ENCODE measurements at regions not wholly inside any gene's neighbourhood (a gene's known extent, or its start where the extent isn't known, plus 50 kb on each side); places are given as distances from the start of the nearest gene placed in this dataset.

GRCh38 chr12:74980510-74980909 is 229.1 kb downstream of the KCNC2 start:
- DNase-seq, result peak in 1 of 2 experiments; percentile 44
- BruUV-seq (replicated peaks), result no TSS peak
- no peaks in the 10 kb centered on the region for H3K36me3 Mint-ChIP-seq (ENCODE audit: insufficient read depth, unreplicated experiment)
- H3K4me1 Mint-ChIP-seq (ENCODE audit: low read depth, unreplicated experiment), result no peaks in the 10 kb centered on the region
- Histone ChIP-seq H3K27me3 (replicated peaks; ENCODE audit: control insufficient read depth, insufficient read depth, low read length) (no peaks in the 10 kb centered on the region), H3K4me3 (ENCODE audit: low read depth, low read length) (no peak overlapping the region), H3K36me3 (ENCODE audit: control insufficient read depth, insufficient read depth, low read length) (no peaks in the 10 kb centered on the region), H3K4me1 (no peaks in the 10 kb centered on the region; the same call in 1 of the 2 replicates), H3K9me3 (no peaks in the 10 kb centered on the region)
- no peak overlapping the region for H3K4me3 Mint-ChIP-seq (ENCODE audit: unreplicated experiment)
- peaks cover 5% of the 10 kb centered on the region for H3K27me3 Mint-ChIP-seq (ENCODE audit: insufficient read depth, unreplicated experiment)
- CTCF ChIA-PET, result no interaction called here
- intact Hi-C loops (cut with micrococcal nuclease; ENCODE audit: unreplicated experiment), result no loop called here
- POLR2A ChIA-PET, result no interaction called here
- H3K9me3 Mint-ChIP-seq (ENCODE audit: unreplicated experiment), result no peaks in the 10 kb centered on the region
- TF ChIP-seq CTCF (IDR thresholded peaks at IDR 0.05; ENCODE audit: insufficient read depth in 1 of 2, low read depth in 1 of 2, low read length in 1 of 2, severe bottlenecking in 1 of 2, unreplicated experiment in 1 of 2), result no peak
- no peak overlapping the region for H3K27ac Mint-ChIP-seq (ENCODE audit: unreplicated experiment)

GRCh38 chr12:74981541-74981940 is 228.1 kb downstream of the KCNC2 start:
- Mint-ChIP-seq H3K4me1 (ENCODE audit: low read depth, unreplicated experiment) (no peaks in the 10 kb centered on the region), H3K9me3 (ENCODE audit: unreplicated experiment) (no peaks in the 10 kb centered on the region), H3K36me3 (ENCODE audit: insufficient read depth, unreplicated experiment) (no peaks in the 10 kb centered on the region), H3K27ac (ENCODE audit: unreplicated experiment) (no peak overlapping the region), H3K4me3 (ENCODE audit: unreplicated experiment) (no peak overlapping the region), H3K27me3 (ENCODE audit: insufficient read depth, unreplicated experiment) (no peaks in the 10 kb centered on the region)
- ChIA-PET CTCF (no interaction called here), POLR2A (no interaction called here)
- Histone ChIP-seq H3K36me3 (ENCODE audit: control insufficient read depth, insufficient read depth, low read length) (no peaks in the 10 kb centered on the region), H3K4me3 (ENCODE audit: low read depth, low read length) (no peak overlapping the region), H3K27me3 (replicated peaks; ENCODE audit: control insufficient read depth, insufficient read depth, low read length) (no peaks in the 10 kb centered on the region), H3K4me1 (no peaks in the 10 kb centered on the region; the same call in 1 of the 2 replicates), H3K9me3 (no peaks in the 10 kb centered on the region)
- intact Hi-C loops (cut with micrococcal nuclease; ENCODE audit: unreplicated experiment), result no loop called here
- no peak for TF ChIP-seq CTCF (IDR thresholded peaks at IDR 0.05; ENCODE audit: insufficient read depth in 1 of 2, low read depth in 1 of 2, low read length in 1 of 2, severe bottlenecking in 1 of 2, unreplicated experiment in 1 of 2)
- no peak for DNase-seq
- BruUV-seq (replicated peaks), result no TSS peak

- intact Hi-C loops (cut with micrococcal nuclease; ENCODE audit: unreplicated experiment), result no loop called here
Observed at GRCh38 chr12:74983917-74984316, 225.7 kb downstream of the KCNC2 start.

More at GRCh38 chr12:74983917-74984316, 225.7 kb downstream of the KCNC2 start:
- Mint-ChIP-seq H3K36me3 (ENCODE audit: insufficient read depth, unreplicated experiment) (no peaks in the 10 kb centered on the region), H3K4me1 (ENCODE audit: low read depth, unreplicated experiment) (no peaks in the 10 kb centered on the region), H3K4me3 (ENCODE audit: unreplicated experiment) (no peak overlapping the region), H3K9me3 (ENCODE audit: unreplicated experiment) (no peaks in the 10 kb centered on the region), H3K27ac (ENCODE audit: unreplicated experiment) (no peak overlapping the region), H3K27me3 (ENCODE audit: insufficient read depth, unreplicated experiment) (no peaks in the 10 kb centered on the region)
- H3K36me3 ChIP-seq (ENCODE audit: control insufficient read depth, insufficient read depth, low read length), result no peaks in the 10 kb centered on the region
- H3K4me1 ChIP-seq, result no peaks in the 10 kb centered on the region; the same call in 1 of the 2 replicates
- ChIA-PET CTCF (no interaction called here), POLR2A (no interaction called here)
- TF ChIP-seq CTCF (IDR thresholded peaks at IDR 0.05; ENCODE audit: insufficient read depth in 1 of 2, low read depth in 1 of 2, low read length in 1 of 2, severe bottlenecking in 1 of 2, unreplicated experiment in 1 of 2), result no peak
- BruUV-seq (replicated peaks), result no TSS peak
- no peak for DNase-seq
- H3K27me3 ChIP-seq (replicated peaks; ENCODE audit: control insufficient read depth, insufficient read depth, low read length), result no peaks in the 10 kb centered on the region
- H3K4me3 ChIP-seq (ENCODE audit: low read depth, low read length), result no peak overlapping the region
- no peaks in the 10 kb centered on the region for H3K9me3 ChIP-seq

Data from Caco-2 (cell line).